OCI-LY3 (cell line): ENCODE measurements at regions not wholly inside any gene's neighbourhood (a gene's known extent, or its start where the extent isn't known, plus 50 kb on each side); places are given as distances from the start of the nearest gene placed in this dataset.
"Not testable (repeated sequence)": the region's sequence is repeated elsewhere in the genome, so short reads cannot be mapped to it uniquely, and the experiment has no call there.

Experiments used
- H2AFZ ChIP-seq: fragments of 200-600, 300-600 bp; shearing (Covaris generic); 2 replicates; pipeline ENCODE4 v1.6.0; 2014; ENCODE audit warnings: antibody characterized with exemption, low read depth, low read length
- H3K27ac ChIP-seq: fragments of 200-600, 300-600 bp; sonication (generic); 2 replicates; pipeline ENCODE4 v1.5.1; 2014; ENCODE audit warnings: mild to moderate bottlenecking, low read length, moderate library complexity, mixed read lengths
- H3K27me3 ChIP-seq: fragments of 200-600, 300-600 bp; sonication (generic); 2 replicates; pipeline ENCODE4 v1.6.1; 2014; ENCODE audit warnings: low read depth, low read length, mixed read lengths
- H3K36me3 ChIP-seq: fragments of 200-600, 300-600 bp; sonication (generic); replicated peaks from 2 replicates; pipeline ENCODE3; 2014; ENCODE audit warnings: low read depth, low read length, mixed read lengths
- H3K4me1 ChIP-seq: fragments of 300-600, 200-600 bp; sonication (generic); 2 replicates; pipeline ENCODE4 v1.6.1; 2014; ENCODE audit warnings: low read length, mixed read lengths
- H3K4me2 ChIP-seq: fragments of 200-600, 300-600 bp; sonication (generic); 2 replicates; pipeline ENCODE4 v1.6.1; 2014; ENCODE audit warnings: low read length, mixed read lengths
- H3K4me3 ChIP-seq: fragments of 300-600, 200-600 bp; sonication (generic); 2 replicates; pipeline ENCODE4 v1.5.1; 2014; ENCODE audit warnings: antibody characterized with exemption, mild to moderate bottlenecking, low read length, moderate library complexity
- H3K79me2 ChIP-seq: fragments of 300-600, 200-600 bp; shearing (Covaris generic); 2 replicates; pipeline ENCODE4 v1.6.1; 2014; ENCODE audit warnings: mild to moderate bottlenecking, low read length, mixed read lengths
- H3K9ac ChIP-seq: fragments of 300-600, 200-600 bp; shearing (Covaris generic); 2 replicates; pipeline ENCODE4 v1.6.0; 2014; ENCODE audit warnings: mild to moderate bottlenecking, low read length, moderate library complexity
- H3K9me3 ChIP-seq: fragments of 200-600, 300-600 bp; shearing (Covaris generic); 2 replicates; pipeline ENCODE4 v1.6.1; 2014; ENCODE audit warnings: low read length, mixed read lengths; ENCODE audit not compliant: insufficient read depth
- H4K20me1 ChIP-seq: fragments of 200-600, 300-600 bp; sonication (generic); 2 replicates; pipeline ENCODE4 v1.6.1; 2016; ENCODE audit warnings: low read length, mixed read lengths; ENCODE audit not compliant: insufficient read depth
- EZH2phosphoT487 ChIP-seq: fragments of 200-600 bp; shearing (Covaris generic); IDR thresholded peaks from 2 replicates; pipeline ENCODE4 v1.6.1; 2018; ENCODE audit warnings: antibody characterized with exemption, mixed run types, low read depth
- TF ChIP-seq, protein P1 (sequence below): fragments of 200-600, 300-600 bp; sonication (generic); IDR thresholded peaks from 2 replicates; pipeline ENCODE4 v1.5.1; 2014; ENCODE audit warnings: antibody characterized with exemption, low read length, low read depth

DNA sequence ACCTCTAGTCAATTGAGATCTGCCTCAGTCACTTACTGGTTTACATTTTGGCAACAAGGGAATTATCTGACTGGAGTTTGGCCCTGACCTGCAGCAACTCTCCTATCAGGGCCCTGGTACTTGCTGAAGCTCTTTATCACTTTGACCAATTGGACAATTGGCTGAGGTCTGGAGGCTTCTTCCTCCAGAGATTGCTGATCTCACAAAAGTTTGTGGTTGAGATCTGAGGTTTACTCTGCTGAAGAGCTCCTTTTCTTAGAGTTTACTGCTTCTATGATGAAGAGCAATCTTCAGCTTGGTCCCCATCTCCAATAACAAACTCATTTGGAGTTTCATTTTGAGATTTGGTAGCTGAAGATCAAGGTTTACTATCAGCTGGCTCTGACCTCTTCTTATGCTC lies 276.9 kb upstream of the SGCG start:
- H3K27ac ChIP-seq: no peak overlapping the region
- no peak overlapping the region for H3K9ac ChIP-seq
- no peaks in the 10 kb centered on the region for H3K36me3 ChIP-seq
- H3K4me2 ChIP-seq: no peak overlapping the region
- no peaks in the 10 kb centered on the region for H4K20me1 ChIP-seq
- no peaks in the 10 kb centered on the region for H3K4me1 ChIP-seq
- H2AFZ ChIP-seq: no peak overlapping the region
- H3K9me3 ChIP-seq: no peaks in the 10 kb centered on the region
- no peak overlapping the region for H3K4me3 ChIP-seq
- no peak for TF ChIP-seq EZH2phosphoT487
- TF ChIP-seq, protein P1, sequence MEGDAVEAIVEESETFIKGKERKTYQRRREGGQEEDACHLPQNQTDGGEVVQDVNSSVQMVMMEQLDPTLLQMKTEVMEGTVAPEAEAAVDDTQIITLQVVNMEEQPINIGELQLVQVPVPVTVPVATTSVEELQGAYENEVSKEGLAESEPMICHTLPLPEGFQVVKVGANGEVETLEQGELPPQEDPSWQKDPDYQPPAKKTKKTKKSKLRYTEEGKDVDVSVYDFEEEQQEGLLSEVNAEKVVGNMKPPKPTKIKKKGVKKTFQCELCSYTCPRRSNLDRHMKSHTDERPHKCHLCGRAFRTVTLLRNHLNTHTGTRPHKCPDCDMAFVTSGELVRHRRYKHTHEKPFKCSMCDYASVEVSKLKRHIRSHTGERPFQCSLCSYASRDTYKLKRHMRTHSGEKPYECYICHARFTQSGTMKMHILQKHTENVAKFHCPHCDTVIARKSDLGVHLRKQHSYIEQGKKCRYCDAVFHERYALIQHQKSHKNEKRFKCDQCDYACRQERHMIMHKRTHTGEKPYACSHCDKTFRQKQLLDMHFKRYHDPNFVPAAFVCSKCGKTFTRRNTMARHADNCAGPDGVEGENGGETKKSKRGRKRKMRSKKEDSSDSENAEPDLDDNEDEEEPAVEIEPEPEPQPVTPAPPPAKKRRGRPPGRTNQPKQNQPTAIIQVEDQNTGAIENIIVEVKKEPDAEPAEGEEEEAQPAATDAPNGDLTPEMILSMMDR: no peak
- no peaks in the 10 kb centered on the region for H3K27me3 ChIP-seq
- H3K79me2 ChIP-seq: no peaks in the 10 kb centered on the region

- TF ChIP-seq EZH2phosphoT487: no peak
- TF ChIP-seq, protein P1: no peak
- Histone ChIP-seq H3K4me3 (peak overlapping the region; percentile 77), H3K9me3 (no peaks in the 10 kb centered on the region), H3K9ac (peak overlapping the region; percentile 92), H3K4me1 (peaks cover 10% of the 10 kb centered on the region), H3K4me2 (peak overlapping the region; percentile 63), H4K20me1 (no peaks in the 10 kb centered on the region), H3K27me3 (no peaks in the 10 kb centered on the region), H2AFZ (peak overlapping the region; percentile 92), H3K27ac (peak overlapping the region; percentile 49), H3K79me2 (no peaks in the 10 kb centered on the region), H3K36me3 (no peaks in the 10 kb centered on the region)
Observed at GRCh38 chr13:22915442-22916082, 265.2 kb upstream of the SGCG start.

- H3K4me3 ChIP-seq: peak overlapping the region; percentile 77
- H3K4me2 ChIP-seq: peak overlapping the region; percentile 63
- H3K27ac ChIP-seq: peak overlapping the region; percentile 49
- peak overlapping the region; percentile 92; the same call in 1 of the 2 replicates for H2AFZ ChIP-seq
- not testable (repeated sequence) for H3K9me3 ChIP-seq, H3K36me3 ChIP-seq, H4K20me1 ChIP-seq, H3K79me2 ChIP-seq, H3K27me3 ChIP-seq
- peak overlapping the region; percentile 92 for H3K9ac ChIP-seq
- peaks cover 10% of the 10 kb centered on the region for H3K4me1 ChIP-seq
Observed at GRCh38 chr13:22916276-22916675, 264.5 kb upstream of the SGCG start.

DNA sequence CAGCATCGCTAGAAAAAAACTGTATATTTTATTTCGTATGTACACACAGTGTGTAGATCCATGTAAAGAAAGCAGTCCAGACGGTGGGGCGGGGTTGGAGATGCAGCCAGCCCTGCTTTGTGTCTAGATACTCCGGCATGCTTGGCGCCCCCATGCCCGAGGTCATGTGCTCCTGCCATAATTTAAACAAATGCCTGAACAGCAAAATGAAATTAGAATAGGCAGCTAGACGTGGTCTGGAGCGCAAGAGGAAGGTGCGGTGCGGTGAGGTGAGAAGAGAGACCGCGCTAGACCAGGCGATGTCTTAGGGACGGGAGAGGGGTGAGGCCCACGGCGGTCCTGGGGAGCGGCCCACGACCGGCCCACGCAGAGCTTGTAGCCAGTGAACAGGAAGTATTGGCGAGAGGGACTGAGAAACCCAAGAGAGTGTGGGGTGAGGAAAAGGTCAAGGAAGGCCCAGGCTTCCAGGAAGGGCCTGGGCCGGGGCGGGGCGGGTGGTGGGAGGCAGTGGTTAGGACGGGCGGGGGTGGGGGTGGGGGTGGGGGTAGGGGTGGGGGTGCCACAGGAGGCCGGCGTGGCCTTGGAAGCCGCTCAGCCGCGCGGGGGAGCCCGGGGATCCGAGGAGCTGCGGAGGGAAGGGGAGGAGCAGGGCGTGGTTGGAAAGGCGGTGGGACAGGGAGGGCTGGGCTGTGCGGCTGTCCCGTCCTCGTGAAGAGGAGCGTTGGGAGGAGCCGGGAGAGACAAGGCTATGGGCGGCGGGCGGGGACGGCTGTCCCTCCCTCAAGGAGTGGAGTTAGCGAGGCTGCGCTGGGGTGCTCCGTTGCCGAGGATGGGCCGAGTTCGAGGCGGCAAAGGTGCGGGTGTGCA lies 254.7 kb upstream of the SGCG start:
- Histone ChIP-seq H3K4me3 (no peak overlapping the region), H3K9ac (no peak overlapping the region)

More for the DNA sequence above, 254.7 kb upstream of the SGCG start:
- Histone ChIP-seq H3K4me2 (no peak overlapping the region), H3K79me2 (no peaks in the 10 kb centered on the region), H3K9me3 (no peaks in the 10 kb centered on the region), H2AFZ (no peak overlapping the region), H3K36me3 (no peaks in the 10 kb centered on the region), H3K4me1 (no peaks in the 10 kb centered on the region), H3K27me3 (no peaks in the 10 kb centered on the region), H3K27ac (no peak overlapping the region), H4K20me1 (no peaks in the 10 kb centered on the region)
- no peak for TF ChIP-seq EZH2phosphoT487
- TF ChIP-seq, protein P1: no peak
